ENCODE measurements at regions not wholly inside any gene's neighbourhood (a gene's known extent, or its start where the extent isn't known, plus 50 kb on each side); places are given as distances from the start of the nearest gene placed in this dataset.

DNA sequence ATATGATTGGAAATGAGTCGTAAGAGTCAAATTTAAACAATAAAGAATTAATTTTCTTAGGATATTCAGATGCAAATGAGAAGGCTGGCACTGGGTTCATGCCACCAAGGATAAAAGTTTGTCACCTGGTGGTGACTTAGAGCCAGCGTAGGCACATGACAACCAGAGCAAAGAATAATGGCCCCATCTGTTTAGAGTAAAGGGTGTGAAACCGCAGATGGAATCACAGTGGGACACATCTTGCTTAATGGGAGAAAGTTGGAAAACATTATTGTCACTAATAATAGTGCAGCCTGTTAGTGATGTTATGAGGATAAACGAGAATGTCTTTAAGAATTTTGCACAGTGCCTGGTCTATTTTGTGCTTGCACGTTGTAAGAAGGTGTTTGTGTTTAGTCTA lies 727.8 kb downstream of the QKI start:
- no peak overlapping the region for H3K4me2 ChIP-seq (ENCODE audit: low read depth, low read length)
- H3K27ac ChIP-seq (ENCODE audit: low read length) = no peak overlapping the region
- no peak overlapping the region for H3K4me3 ChIP-seq (ENCODE audit: low read length)
- no peak overlapping the region for H2AFZ ChIP-seq (ENCODE audit: low read length)
- no peaks in the 10 kb centered on the region for H4K20me1 ChIP-seq (ENCODE audit: insufficient read depth, low read length)
- no peaks in the 10 kb centered on the region for H3K27me3 ChIP-seq (replicated peaks; ENCODE audit: insufficient read depth, low read length)
- DNase-seq = no peak
- H3K4me1 ChIP-seq (ENCODE audit: low read length) = no peaks in the 10 kb centered on the region
- no peaks in the 10 kb centered on the region for H3K9me3 ChIP-seq (replicated peaks; ENCODE audit: insufficient read depth, low read length)
- H3K9ac ChIP-seq (ENCODE audit: low read length) = no peak overlapping the region
- H3F3A ChIP-seq (ENCODE audit: insufficient read depth, low read length) = no peaks in the 10 kb centered on the region
- TF ChIP-seq EZH2 (optimal IDR thresholded peaks at IDR 0.05; ENCODE audit: low read depth, low read length) (no peak), EZH2phosphoT487 (IDR thresholded peaks at IDR 0.05; ENCODE audit: low read length) (no peak)
- TF ChIP-seq, protein P1, sequence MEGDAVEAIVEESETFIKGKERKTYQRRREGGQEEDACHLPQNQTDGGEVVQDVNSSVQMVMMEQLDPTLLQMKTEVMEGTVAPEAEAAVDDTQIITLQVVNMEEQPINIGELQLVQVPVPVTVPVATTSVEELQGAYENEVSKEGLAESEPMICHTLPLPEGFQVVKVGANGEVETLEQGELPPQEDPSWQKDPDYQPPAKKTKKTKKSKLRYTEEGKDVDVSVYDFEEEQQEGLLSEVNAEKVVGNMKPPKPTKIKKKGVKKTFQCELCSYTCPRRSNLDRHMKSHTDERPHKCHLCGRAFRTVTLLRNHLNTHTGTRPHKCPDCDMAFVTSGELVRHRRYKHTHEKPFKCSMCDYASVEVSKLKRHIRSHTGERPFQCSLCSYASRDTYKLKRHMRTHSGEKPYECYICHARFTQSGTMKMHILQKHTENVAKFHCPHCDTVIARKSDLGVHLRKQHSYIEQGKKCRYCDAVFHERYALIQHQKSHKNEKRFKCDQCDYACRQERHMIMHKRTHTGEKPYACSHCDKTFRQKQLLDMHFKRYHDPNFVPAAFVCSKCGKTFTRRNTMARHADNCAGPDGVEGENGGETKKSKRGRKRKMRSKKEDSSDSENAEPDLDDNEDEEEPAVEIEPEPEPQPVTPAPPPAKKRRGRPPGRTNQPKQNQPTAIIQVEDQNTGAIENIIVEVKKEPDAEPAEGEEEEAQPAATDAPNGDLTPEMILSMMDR (IDR thresholded peaks at IDR 0.05; ENCODE audit: low read length) = no peak
- no peaks in the 10 kb centered on the region for H3K36me3 ChIP-seq (replicated peaks; ENCODE audit: insufficient read depth, low read length)
- no peaks in the 10 kb centered on the region for H3K79me2 ChIP-seq (ENCODE audit: low read length)
- H3K9me2 ChIP-seq (replicated peaks; ENCODE audit: insufficient read depth, low read length) = no peaks in the 10 kb centered on the region

DNA sequence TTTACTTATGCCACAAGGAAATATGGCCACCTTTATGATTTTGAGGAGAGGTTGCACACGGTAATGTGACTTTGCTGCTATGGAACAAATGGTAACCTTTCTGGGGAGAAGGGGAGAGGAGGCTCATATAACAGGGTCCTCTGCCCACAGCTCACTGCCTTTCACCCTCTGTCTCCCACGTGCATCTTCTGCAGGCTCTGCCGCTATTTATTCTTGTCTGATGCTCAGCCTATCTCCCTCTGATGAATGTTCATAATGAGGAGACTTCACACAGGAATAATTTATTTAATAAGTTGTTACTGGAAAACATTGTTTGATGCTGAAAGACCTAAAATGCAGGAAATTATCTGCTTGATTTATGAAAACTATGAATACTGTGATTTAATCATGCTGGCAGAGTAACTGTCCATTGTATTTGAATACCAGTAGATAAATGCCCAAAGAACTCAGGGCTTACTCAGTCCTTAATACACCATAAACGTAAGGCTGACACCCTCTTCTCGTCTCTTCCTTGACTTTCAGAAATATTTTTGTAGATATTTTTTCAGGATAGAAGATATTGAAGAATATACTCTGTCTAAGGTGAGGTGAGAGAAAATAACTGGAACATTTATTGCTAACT lies 721.1 kb downstream of the QKI start:
- Histone ChIP-seq H3K4me2 (ENCODE audit: low read depth, low read length) (no peak overlapping the region), H4K20me1 (ENCODE audit: insufficient read depth, low read length) (no peaks in the 10 kb centered on the region), H3K9me3 (replicated peaks; ENCODE audit: insufficient read depth, low read length) (no peaks in the 10 kb centered on the region), H3K4me1 (ENCODE audit: low read length) (no peaks in the 10 kb centered on the region), H3F3A (ENCODE audit: insufficient read depth, low read length) (no peaks in the 10 kb centered on the region), H3K36me3 (replicated peaks; ENCODE audit: insufficient read depth, low read length) (no peaks in the 10 kb centered on the region), H3K27me3 (replicated peaks; ENCODE audit: insufficient read depth, low read length) (no peaks in the 10 kb centered on the region), H2AFZ (ENCODE audit: low read length) (no peak overlapping the region), H3K9me2 (replicated peaks; ENCODE audit: insufficient read depth, low read length) (no peaks in the 10 kb centered on the region), H3K79me2 (ENCODE audit: low read length) (no peaks in the 10 kb centered on the region), H3K9ac (ENCODE audit: low read length) (no peak overlapping the region), H3K4me3 (ENCODE audit: low read length) (no peak overlapping the region), H3K27ac (ENCODE audit: low read length) (no peak overlapping the region)
- TF ChIP-seq, protein P1 (IDR thresholded peaks at IDR 0.05; ENCODE audit: low read length) = no peak
- TF ChIP-seq EZH2 (optimal IDR thresholded peaks at IDR 0.05; ENCODE audit: low read depth, low read length) (no peak), EZH2phosphoT487 (IDR thresholded peaks at IDR 0.05; ENCODE audit: low read length) (no peak)
- no peak for DNase-seq

DNA sequence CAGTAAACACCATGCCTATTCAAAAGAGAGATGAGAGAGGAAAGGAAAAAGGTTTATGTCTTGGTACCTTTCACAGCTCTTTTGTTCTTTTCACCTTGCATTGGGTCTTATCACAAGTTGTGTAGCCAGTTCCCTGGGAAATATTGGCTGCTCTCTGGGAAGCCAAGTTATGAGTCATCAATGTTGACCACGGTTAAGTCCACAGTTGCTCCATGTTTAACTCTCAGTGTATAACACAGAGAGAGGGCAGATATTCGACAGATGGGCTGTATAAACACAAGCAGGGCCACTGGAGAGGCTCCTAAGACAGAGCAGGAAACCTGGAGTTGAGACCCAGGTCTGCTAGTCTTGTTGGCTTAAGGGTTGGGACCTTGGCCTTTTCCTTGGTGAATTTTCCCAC lies 718.6 kb downstream of the QKI start:
- DNase-seq = no peak
- Histone ChIP-seq H3K9ac (ENCODE audit: low read length) (no peak overlapping the region), H3K9me2 (replicated peaks; ENCODE audit: insufficient read depth, low read length) (no peaks in the 10 kb centered on the region), H3K4me2 (ENCODE audit: low read depth, low read length) (no peak overlapping the region), H3K79me2 (ENCODE audit: low read length) (no peaks in the 10 kb centered on the region), H3K4me3 (ENCODE audit: low read length) (no peak overlapping the region), H3K9me3 (replicated peaks; ENCODE audit: insufficient read depth, low read length) (no peaks in the 10 kb centered on the region), H4K20me1 (ENCODE audit: insufficient read depth, low read length) (no peaks in the 10 kb centered on the region), H3F3A (ENCODE audit: insufficient read depth, low read length) (no peaks in the 10 kb centered on the region), H2AFZ (ENCODE audit: low read length) (no peak overlapping the region), H3K27ac (ENCODE audit: low read length) (no peak overlapping the region), H3K4me1 (ENCODE audit: low read length) (no peaks in the 10 kb centered on the region), H3K36me3 (replicated peaks; ENCODE audit: insufficient read depth, low read length) (no peaks in the 10 kb centered on the region), H3K27me3 (replicated peaks; ENCODE audit: insufficient read depth, low read length) (no peaks in the 10 kb centered on the region)
- TF ChIP-seq EZH2phosphoT487 (IDR thresholded peaks at IDR 0.05; ENCODE audit: low read length) = no peak
- no peak for TF ChIP-seq EZH2 (optimal IDR thresholded peaks at IDR 0.05; ENCODE audit: low read depth, low read length)
- TF ChIP-seq, protein P1 (IDR thresholded peaks at IDR 0.05; ENCODE audit: low read length) = no peak

Measured in MM.1S (cell line).